SU-DHL-6 (cell line): ENCODE measurements at regions not wholly inside any gene's neighbourhood (a gene's known extent, or its start where the extent isn't known, plus 50 kb on each side); places are given as distances from the start of the nearest gene placed in this dataset.

Experiments
- H2AFZ ChIP-seq: fragments of 200-600 bp; sonication (generic); 2 replicates; pipeline ENCODE4 v1.6.1; 2014; ENCODE audit warnings: low read depth, mild to moderate bottlenecking, moderate library complexity, mixed read lengths, antibody characterized with exemption, low read length; ENCODE audit not compliant: severe bottlenecking
- H3F3A ChIP-seq: fragments of 200-600 bp; shearing (Covaris generic); 2 replicates; pipeline ENCODE4 v1.6.0; 2016; ENCODE audit warnings: antibody characterized with exemption, mild to moderate bottlenecking; ENCODE audit not compliant: insufficient read depth
- H3K27ac ChIP-seq: fragments of 200-600 bp; sonication (generic); 2 replicates; pipeline ENCODE4 v1.5.1; 2016; ENCODE audit warnings: low read depth, mild to moderate bottlenecking, low read length, moderate library complexity, mixed read lengths
- H3K27me3 ChIP-seq: fragments of 200-600 bp; sonication (generic), shearing (Covaris generic); 2 replicates; pipeline ENCODE4 v1.6.0; 2014; ENCODE audit warnings: mild to moderate bottlenecking, low read length
- H3K36me3 ChIP-seq: fragments of 200-600 bp; sonication (generic); 2 replicates; pipeline ENCODE4 v1.6.1; 2014; ENCODE audit warnings: mild to moderate bottlenecking, low read length, mixed read lengths
- H3K4me2 ChIP-seq: fragments of 300-600, 200-600 bp; shearing (Covaris generic), sonication (generic); 2 replicates; pipeline ENCODE4 v1.6.0; 2014; ENCODE audit warnings: low read length, low read depth, mild to moderate bottlenecking; ENCODE audit not compliant: poor library complexity, severe bottlenecking
- H3K4me3 ChIP-seq: fragments of 200-600 bp; sonication (generic); 2 replicates; pipeline ENCODE4 v1.5.1; 2014; ENCODE audit warnings: antibody characterized with exemption, low read length, mild to moderate bottlenecking, mixed read lengths; ENCODE audit not compliant: insufficient read depth, poor library complexity, severe bottlenecking
- H3K79me2 ChIP-seq: fragments of 200-600 bp; sonication (generic); 2 replicates; pipeline ENCODE4 v1.6.1; 2014; ENCODE audit warnings: mild to moderate bottlenecking, low read length, moderate library complexity; ENCODE audit not compliant: insufficient read depth
- H3K9ac ChIP-seq: fragments of 200-600 bp; sonication (generic); 2 replicates; pipeline ENCODE4 v1.7.0; 2014; ENCODE audit warnings: mild to moderate bottlenecking, low read length
- H3K9me2 ChIP-seq: fragments of 200-600 bp; sonication (generic); replicated peaks from 2 replicates; pipeline ENCODE4 v1.6.1; 2014; ENCODE audit warnings: low read length; ENCODE audit not compliant: insufficient read depth
- H3K9me3 ChIP-seq: fragments of 200-600 bp; sonication (generic); 2 replicates; pipeline ENCODE4 v1.6.1; 2014; ENCODE audit warnings: low read length, mixed read lengths; ENCODE audit not compliant: insufficient read depth
- H4K20me1 ChIP-seq: fragments of 200-600 bp; sonication (generic); 2 replicates; pipeline ENCODE4 v1.6.1; 2014; ENCODE audit warnings: low read depth, mild to moderate bottlenecking, antibody characterized with exemption, low read length, moderate library complexity, mixed read lengths
- EZH2phosphoT487 ChIP-seq: fragments of 200-600 bp; sonication (generic), shearing (Covaris generic); conservative IDR thresholded peaks from 2 replicates; pipeline ENCODE4 v1.6.1; 2018; ENCODE audit warnings: mild to moderate bottlenecking, antibody characterized with exemption, low read length, moderate library complexity, mixed read lengths
- TF ChIP-seq, protein P1 (sequence below): fragments of 200-600 bp; sonication (generic); IDR thresholded peaks from one replicate; pipeline ENCODE4 v1.5.1; 2017; ENCODE audit warnings: antibody characterized with exemption, mild to moderate bottlenecking, low read length, moderate library complexity; ENCODE audit not compliant: insufficient read depth, poor library complexity, severe bottlenecking

- H3K27ac ChIP-seq: no peak overlapping the region
Observed at GRCh38 chr3:152021951-152022461, 148.6 kb downstream of the SUCNR1 start.

GRCh38 chr3:152026033-152026556, 152.7 kb downstream of the SUCNR1 start:
- H4K20me1 ChIP-seq: no peaks in the 10 kb centered on the region
- no peaks in the 10 kb centered on the region for H3K27me3 ChIP-seq
- no peak overlapping the region for H3K27ac ChIP-seq
- no peaks in the 10 kb centered on the region for H3K9me2 ChIP-seq
- H3F3A ChIP-seq: no peaks in the 10 kb centered on the region
- no peak overlapping the region for H3K9ac ChIP-seq
- H3K36me3 ChIP-seq: no peaks in the 10 kb centered on the region
- no peak overlapping the region for H3K4me2 ChIP-seq
- no peaks in the 10 kb centered on the region for H3K79me2 ChIP-seq
- H3K9me3 ChIP-seq: no peaks in the 10 kb centered on the region
- TF ChIP-seq, protein P1, sequence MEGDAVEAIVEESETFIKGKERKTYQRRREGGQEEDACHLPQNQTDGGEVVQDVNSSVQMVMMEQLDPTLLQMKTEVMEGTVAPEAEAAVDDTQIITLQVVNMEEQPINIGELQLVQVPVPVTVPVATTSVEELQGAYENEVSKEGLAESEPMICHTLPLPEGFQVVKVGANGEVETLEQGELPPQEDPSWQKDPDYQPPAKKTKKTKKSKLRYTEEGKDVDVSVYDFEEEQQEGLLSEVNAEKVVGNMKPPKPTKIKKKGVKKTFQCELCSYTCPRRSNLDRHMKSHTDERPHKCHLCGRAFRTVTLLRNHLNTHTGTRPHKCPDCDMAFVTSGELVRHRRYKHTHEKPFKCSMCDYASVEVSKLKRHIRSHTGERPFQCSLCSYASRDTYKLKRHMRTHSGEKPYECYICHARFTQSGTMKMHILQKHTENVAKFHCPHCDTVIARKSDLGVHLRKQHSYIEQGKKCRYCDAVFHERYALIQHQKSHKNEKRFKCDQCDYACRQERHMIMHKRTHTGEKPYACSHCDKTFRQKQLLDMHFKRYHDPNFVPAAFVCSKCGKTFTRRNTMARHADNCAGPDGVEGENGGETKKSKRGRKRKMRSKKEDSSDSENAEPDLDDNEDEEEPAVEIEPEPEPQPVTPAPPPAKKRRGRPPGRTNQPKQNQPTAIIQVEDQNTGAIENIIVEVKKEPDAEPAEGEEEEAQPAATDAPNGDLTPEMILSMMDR: no peak
- no peak for TF ChIP-seq EZH2phosphoT487
- H2AFZ ChIP-seq: no peak overlapping the region
- no peak overlapping the region for H3K4me3 ChIP-seq

More at GRCh38 chr3:152021951-152022461, 148.6 kb downstream of the SUCNR1 start:
- H3K9ac ChIP-seq: no peak overlapping the region
- no peaks in the 10 kb centered on the region for H3F3A ChIP-seq
- no peaks in the 10 kb centered on the region for H4K20me1 ChIP-seq
- no peak overlapping the region for H2AFZ ChIP-seq
- H3K27me3 ChIP-seq: no peaks in the 10 kb centered on the region
- H3K9me3 ChIP-seq: no peaks in the 10 kb centered on the region
- H3K36me3 ChIP-seq: no peaks in the 10 kb centered on the region
- no peak overlapping the region for H3K4me3 ChIP-seq
- TF ChIP-seq, protein P1: no peak
- no peak for TF ChIP-seq EZH2phosphoT487
- no peak overlapping the region for H3K4me2 ChIP-seq
- no peaks in the 10 kb centered on the region for H3K79me2 ChIP-seq
- no peaks in the 10 kb centered on the region for H3K9me2 ChIP-seq

DNA sequence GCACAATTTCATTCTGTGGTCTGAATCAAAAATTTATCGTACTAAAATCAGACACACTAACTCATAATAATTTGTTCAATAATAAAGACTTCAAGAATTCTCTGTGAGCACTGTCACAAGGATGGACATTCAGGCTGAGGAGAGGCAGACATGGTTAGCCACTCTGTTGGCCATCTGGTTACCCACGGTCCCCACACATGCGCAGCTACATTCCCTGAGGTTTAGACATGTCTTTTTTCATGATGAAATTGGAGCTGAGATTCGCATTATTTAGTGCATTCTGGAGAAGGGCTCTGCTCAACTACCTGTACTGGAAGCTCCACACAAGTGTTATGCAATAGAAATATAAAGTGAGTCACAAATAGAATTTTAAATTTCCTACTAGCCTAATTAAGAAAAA, 156.9 kb downstream of the SUCNR1 start:
- H3K9me2 ChIP-seq: no peaks in the 10 kb centered on the region
- no peak overlapping the region for H3K27ac ChIP-seq
- no peaks in the 10 kb centered on the region for H3K79me2 ChIP-seq
- no peak for TF ChIP-seq EZH2phosphoT487
- TF ChIP-seq, protein P1: no peak
- no peak overlapping the region for H3K9ac ChIP-seq
- no peaks in the 10 kb centered on the region for H3K27me3 ChIP-seq
- no peaks in the 10 kb centered on the region for H3K9me3 ChIP-seq
- H3K4me3 ChIP-seq: no peak overlapping the region
- H3K36me3 ChIP-seq: no peaks in the 10 kb centered on the region
- H2AFZ ChIP-seq: no peak overlapping the region
- H4K20me1 ChIP-seq: no peaks in the 10 kb centered on the region
- H3K4me2 ChIP-seq: no peak overlapping the region
- H3F3A ChIP-seq: no peaks in the 10 kb centered on the region

DNA sequence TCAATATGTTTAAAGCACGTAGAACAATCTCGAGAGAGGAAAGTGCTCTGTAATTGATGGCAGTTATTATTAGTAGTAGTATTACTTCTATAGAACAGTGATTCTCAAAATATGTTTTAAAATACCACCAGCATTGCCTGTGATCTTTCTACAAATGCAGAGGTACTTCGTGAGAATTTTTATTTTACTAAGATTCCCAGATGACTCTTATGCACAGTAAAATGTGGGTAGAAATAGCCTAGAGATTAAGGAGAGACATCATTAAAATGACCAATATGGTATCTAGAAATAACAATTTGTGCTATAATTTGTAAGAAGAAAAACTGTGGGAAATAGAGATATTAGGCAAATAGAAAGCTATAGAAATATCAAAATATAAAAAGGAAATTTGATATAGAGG, 157.9 kb downstream of the SUCNR1 start:
- Histone ChIP-seq H3K9me2 (no peaks in the 10 kb centered on the region), H3K9ac (no peak overlapping the region), H4K20me1 (no peaks in the 10 kb centered on the region), H3K36me3 (no peaks in the 10 kb centered on the region), H3K79me2 (no peaks in the 10 kb centered on the region), H2AFZ (no peak overlapping the region), H3K27ac (no peak overlapping the region), H3K4me3 (no peak overlapping the region), H3K27me3 (no peaks in the 10 kb centered on the region), H3K9me3 (peaks cover 2% of the 10 kb centered on the region; the same call in 1 of the 2 replicates), H3K4me2 (no peak overlapping the region), H3F3A (no peaks in the 10 kb centered on the region)
- TF ChIP-seq, protein P1: no peak
- no peak for TF ChIP-seq EZH2phosphoT487
